ENCODE measurements at regions not wholly inside any gene's neighbourhood (a gene's known extent, or its start where the extent isn't known, plus 50 kb on each side); places are given as distances from the start of the nearest gene placed in this dataset.

- Histone ChIP-seq H3K36me3 (ENCODE audit: control insufficient read depth in 2 of 2, insufficient read depth in 2 of 2, low read length in 1 of 2) (no peaks in the 10 kb centered on the region), H4K20me1 (ENCODE audit: control insufficient read depth, insufficient read depth) (no peaks in the 10 kb centered on the region), H3K4me3 (no peak overlapping the region), H3K27ac (ENCODE audit: control insufficient read depth, insufficient read depth) (no peak overlapping the region), H3K4me1 (ENCODE audit: control insufficient read depth, insufficient read depth, low read length) (no peaks in the 10 kb centered on the region), H3K9ac (ENCODE audit: control insufficient read depth, insufficient read depth, low read length) (no peak overlapping the region), H3K4me2 (ENCODE audit: control insufficient read depth, insufficient read depth) (no peak overlapping the region), H3K79me2 (ENCODE audit: control insufficient read depth, insufficient read depth, low read length) (no peaks in the 10 kb centered on the region), H2AFZ (ENCODE audit: control insufficient read depth, low read depth, low read length) (no peak overlapping the region), H3K9me3 (replicated peaks; ENCODE audit: control insufficient read depth, insufficient read depth, low read length) (no peaks in the 10 kb centered on the region), H3K27me3 (replicated peaks in 1 of 2; ENCODE audit: control insufficient read depth in 2 of 2, insufficient read depth in 2 of 2, low read length in 1 of 2) (no peaks in the 10 kb centered on the region)
- in situ Hi-C loops (cut with MboI): no loop called here
- no peak; the same call in 2 of the 3 replicates for ATAC-seq
- no peak for FAIRE-seq
- ChIA-PET POLR2A (no interaction called here), SMC1A (ENCODE audit: uncharacterized antibody, unreplicated experiment) (interaction anchor here (1.6 kb wide), 1 partner anchor 18 kb away, joined by 5 read pairs; no protein-coding TSS in a partner anchor), RAD21 (ENCODE audit: unreplicated experiment) (no interaction called here), CTCF (no interaction called here)
- TF ChIP-seq MEF2B (IDR thresholded peaks at IDR 0.05; ENCODE audit: partially characterized antibody, poor library complexity, severe bottlenecking) (no peak), PML (IDR thresholded peaks at IDR 0.05; ENCODE audit: low read length) (no peak), RAD21 (IDR thresholded peaks at IDR 0.05; ENCODE audit: insufficient read depth, low read depth, low read length) (no peak), CBX5 (IDR thresholded peaks at IDR 0.05; ENCODE audit: low read depth) (no peak), NR2F1 (conservative IDR thresholded peaks at IDR 0.05) (no peak), ZNF217 (IDR thresholded peaks at IDR 0.05) (no peak), IKZF1 (conservative IDR thresholded peaks at IDR 0.05) (no peak), WRNIP1 (IDR thresholded peaks at IDR 0.05; ENCODE audit: borderline replicate concordance, low read depth, low read length) (no peak), HDAC6 (IDR thresholded peaks at IDR 0.05; ENCODE audit: unreplicated experiment) (no peak)
- TF ChIP-seq, protein P1, sequence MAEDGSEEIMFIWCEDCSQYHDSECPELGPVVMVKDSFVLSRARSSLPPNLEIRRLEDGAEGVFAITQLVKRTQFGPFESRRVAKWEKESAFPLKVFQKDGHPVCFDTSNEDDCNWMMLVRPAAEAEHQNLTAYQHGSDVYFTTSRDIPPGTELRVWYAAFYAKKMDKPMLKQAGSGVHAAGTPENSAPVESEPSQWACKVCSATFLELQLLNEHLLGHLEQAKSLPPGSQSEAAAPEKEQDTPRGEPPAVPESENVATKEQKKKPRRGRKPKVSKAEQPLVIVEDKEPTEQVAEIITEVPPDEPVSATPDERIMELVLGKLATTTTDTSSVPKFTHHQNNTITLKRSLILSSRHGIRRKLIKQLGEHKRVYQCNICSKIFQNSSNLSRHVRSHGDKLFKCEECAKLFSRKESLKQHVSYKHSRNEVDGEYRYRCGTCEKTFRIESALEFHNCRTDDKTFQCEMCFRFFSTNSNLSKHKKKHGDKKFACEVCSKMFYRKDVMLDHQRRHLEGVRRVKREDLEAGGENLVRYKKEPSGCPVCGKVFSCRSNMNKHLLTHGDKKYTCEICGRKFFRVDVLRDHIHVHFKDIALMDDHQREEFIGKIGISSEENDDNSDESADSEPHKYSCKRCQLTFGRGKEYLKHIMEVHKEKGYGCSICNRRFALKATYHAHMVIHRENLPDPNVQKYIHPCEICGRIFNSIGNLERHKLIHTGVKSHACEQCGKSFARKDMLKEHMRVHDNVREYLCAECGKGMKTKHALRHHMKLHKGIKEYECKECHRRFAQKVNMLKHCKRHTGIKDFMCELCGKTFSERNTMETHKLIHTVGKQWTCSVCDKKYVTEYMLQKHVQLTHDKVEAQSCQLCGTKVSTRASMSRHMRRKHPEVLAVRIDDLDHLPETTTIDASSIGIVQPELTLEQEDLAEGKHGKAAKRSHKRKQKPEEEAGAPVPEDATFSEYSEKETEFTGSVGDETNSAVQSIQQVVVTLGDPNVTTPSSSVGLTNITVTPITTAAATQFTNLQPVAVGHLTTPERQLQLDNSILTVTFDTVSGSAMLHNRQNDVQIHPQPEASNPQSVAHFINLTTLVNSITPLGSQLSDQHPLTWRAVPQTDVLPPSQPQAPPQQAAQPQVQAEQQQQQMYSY (CRISPR knock-in tag; IDR thresholded peaks at IDR 0.05): no peak
- DNase-seq (ENCODE audit: low read depth, low spot score): no peak
- intact Hi-C loops (cut with micrococcal nuclease; ENCODE audit: unreplicated experiment): no loop called here
- no TSS peak for BruUV-seq (replicated peaks)
Measured at GRCh38 chr4:63637270-63637669, 772.0 kb downstream of the TECRL start.

Measured in GM12878 (cell line).